Upper lobe of left lung (tissue), 4 donors: ENCODE measurements at regions not wholly inside any gene's neighbourhood (a gene's known extent, or its start where the extent isn't known, plus 50 kb on each side); places are given as distances from the start of the nearest gene placed in this dataset.

ENCODE experiments used
- CTCF ChIP-seq, 6 experiments: fragments of 450-650 bp in 4 of 6; fragments of 200-600 bp in 2 of 6; sonication (generic) in 2 of 6; IDR thresholded peaks; one replicate each; pipeline ENCODE4 v1.5.1; 2016 to 2019; ENCODE audit warnings: antibody characterized with exemption in 6 of 6
- EP300 ChIP-seq, 4 donors: sonication (generic); formaldehyde crosslinking; IDR thresholded peaks; one replicate each; pipeline ENCODE4 v1.5.1; 2017; ENCODE audit warnings: antibody characterized with exemption in 4 of 4, control low read depth in 2 of 4
- POLR2A ChIP-seq, 4 donors: fragments of 450-650 bp; IDR thresholded peaks; one replicate each; pipeline ENCODE4 v1.5.1; 2016 to 2017; ENCODE audit warnings: antibody characterized with exemption in 4 of 4, mild to moderate bottlenecking in 2 of 4
- POLR2AphosphoS5 ChIP-seq, 2 donors: sonication (generic); formaldehyde crosslinking; IDR thresholded peaks; one replicate each; pipeline ENCODE4 v1.5.1; 2017; ENCODE audit warnings: antibody characterized with exemption in 2 of 2

GRCh38 chr2:239522740-239523119 lies 121.9 kb upstream of the HDAC4 start:
- TF ChIP-seq CTCF (IDR thresholded peaks at IDR 0.05) (no peak), POLR2AphosphoS5 (IDR thresholded peaks at IDR 0.05) (no peak), EP300 (IDR thresholded peaks at IDR 0.05) (no peak), POLR2A (IDR thresholded peaks at IDR 0.05) (no peak)
